ENCODE measurements at regions not wholly inside any gene's neighbourhood (a gene's known extent, or its start where the extent isn't known, plus 50 kb on each side); places are given as distances from the start of the nearest gene placed in this dataset.
A peak's percentile ranks its signal among the peaks of the same experiment; 100 is the strongest.

DNA sequence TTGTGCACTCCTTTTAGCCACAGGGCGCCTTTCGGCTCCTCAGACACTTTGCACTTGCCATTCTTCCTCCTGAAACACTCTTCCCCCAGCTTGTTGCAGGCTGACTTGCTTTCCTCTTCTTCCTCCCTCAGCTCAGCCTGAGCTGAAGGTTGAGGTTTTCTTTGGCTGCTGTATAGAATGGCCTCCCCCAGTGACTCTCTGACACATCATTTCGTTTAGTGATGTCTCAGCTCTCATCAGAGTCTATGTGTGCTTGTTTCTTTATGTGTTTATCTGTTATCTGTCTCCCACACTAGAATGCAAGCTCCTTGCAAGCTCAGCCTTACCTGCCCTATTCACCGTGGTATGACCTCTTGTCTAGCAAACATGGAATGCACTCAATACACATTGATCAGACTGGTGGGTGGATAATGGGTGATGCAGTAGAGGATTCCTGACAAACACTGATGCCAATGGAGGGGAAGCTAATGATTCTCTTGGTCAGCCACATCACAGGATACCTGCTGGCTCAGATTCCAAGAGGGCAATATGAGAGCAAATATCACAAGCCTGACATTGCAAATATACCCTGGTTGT lies 112.9 kb upstream of the STC2 start:
- no peaks in the 10 kb centered on the region for H3K4me1 Mint-ChIP-seq
- CTCF ChIA-PET, result no interaction called here
- Histone ChIP-seq H3K27ac (ENCODE audit: low read depth, low read length) (no peak overlapping the region), H3K4me3 (ENCODE audit: low read length) (no peak overlapping the region), H3K9me3 (ENCODE audit: low read length) (no peaks in the 10 kb centered on the region), H3K27me3 (ENCODE audit: insufficient read depth, low read length, poor library complexity, severe bottlenecking) (no peaks in the 10 kb centered on the region), H3K4me1 (ENCODE audit: insufficient read depth, low read length) (no peaks in the 10 kb centered on the region), H3K36me3 (ENCODE audit: insufficient read depth, low read length) (no peaks in the 10 kb centered on the region)
- H3K27me3 Mint-ChIP-seq, result peaks cover 4 to 10% of the 10 kb centered on the region in 2 donors
- no peak for DNase-seq
- H3K9me3 Mint-ChIP-seq, result no peaks in the 10 kb centered on the region
- no peak overlapping the region for H3K4me3 Mint-ChIP-seq
- H3K36me3 Mint-ChIP-seq, result no peaks in the 10 kb centered on the region
- POLR2A ChIA-PET, result no interaction called here
- no peak overlapping the region for H3K27ac Mint-ChIP-seq

DNA sequence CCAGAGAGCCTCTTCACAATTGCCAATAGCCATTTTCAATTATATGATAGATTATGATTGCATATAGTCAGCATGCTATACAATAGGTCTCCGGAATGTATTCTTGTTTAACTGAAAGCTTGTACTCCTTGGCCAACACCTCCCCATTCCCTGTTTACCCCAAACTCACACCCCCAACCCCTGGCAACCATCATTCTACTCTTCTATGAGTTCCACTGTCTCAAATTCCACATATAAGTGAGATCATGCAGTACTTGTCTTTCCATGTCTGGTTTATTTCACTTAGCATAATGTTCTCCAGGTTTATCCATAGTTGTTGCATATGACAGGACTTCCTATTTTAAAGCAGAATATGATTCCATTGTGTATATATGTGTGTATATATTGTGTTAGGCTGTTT lies 110.7 kb upstream of the STC2 start:
- Mint-ChIP-seq H3K9me3 (no peaks in the 10 kb centered on the region), H3K27me3 (peaks cover 5 to 20% of the 10 kb centered on the region in 2 donors), H3K27ac (no peak overlapping the region), H3K4me3 (no peak overlapping the region), H3K4me1 (no peaks in the 10 kb centered on the region), H3K36me3 (no peaks in the 10 kb centered on the region)
- Histone ChIP-seq H3K4me3 (ENCODE audit: low read length) (no peak overlapping the region), H3K27me3 (ENCODE audit: insufficient read depth, low read length, poor library complexity, severe bottlenecking) (no peaks in the 10 kb centered on the region), H3K9me3 (ENCODE audit: low read length) (no peaks in the 10 kb centered on the region), H3K4me1 (ENCODE audit: insufficient read depth, low read length) (no peaks in the 10 kb centered on the region), H3K27ac (ENCODE audit: low read depth, low read length) (no peak overlapping the region), H3K36me3 (ENCODE audit: insufficient read depth, low read length) (no peaks in the 10 kb centered on the region)
- no peak for DNase-seq
- CTCF ChIA-PET, result no interaction called here
- POLR2A ChIA-PET, result no interaction called here

DNA sequence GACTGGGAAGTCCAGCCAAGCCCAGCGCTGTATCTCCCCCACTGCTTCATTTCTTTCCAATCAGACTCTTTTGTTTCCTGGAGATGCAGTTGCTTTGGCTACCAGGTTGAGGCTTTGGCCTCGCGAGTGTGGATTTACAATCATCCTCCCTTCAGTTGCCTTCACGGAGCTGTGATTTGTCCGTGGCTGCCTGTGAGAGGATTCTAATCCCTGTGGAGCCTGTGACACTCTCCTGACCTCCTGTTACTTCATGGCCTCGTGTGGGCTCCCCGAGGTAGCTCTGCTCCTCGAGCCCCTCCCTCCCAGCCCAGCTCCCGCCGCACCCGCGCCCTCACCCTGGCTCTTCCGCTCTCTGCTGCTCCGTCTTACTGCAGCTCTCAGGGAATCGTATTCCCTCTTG lies 107.2 kb upstream of the STC2 start:
- Histone ChIP-seq H3K4me1 (ENCODE audit: insufficient read depth, low read length) (no peaks in the 10 kb centered on the region), H3K27me3 (ENCODE audit: insufficient read depth, low read length, poor library complexity, severe bottlenecking) (no peaks in the 10 kb centered on the region), H3K4me3 (ENCODE audit: low read length) (no peak overlapping the region), H3K36me3 (ENCODE audit: insufficient read depth, low read length) (no peaks in the 10 kb centered on the region), H3K27ac (ENCODE audit: low read depth, low read length) (no peak overlapping the region), H3K9me3 (ENCODE audit: low read length) (no peaks in the 10 kb centered on the region)
- Mint-ChIP-seq H3K36me3 (no peaks in the 10 kb centered on the region), H3K9me3 (peaks cover 0 to 2% (median 0%) of the 10 kb centered on the region in 5 donors), H3K4me3 (no peak overlapping the region), H3K4me1 (no peaks in the 10 kb centered on the region), H3K27me3 (peaks cover 6 to 25% of the 10 kb centered on the region in 2 donors), H3K27ac (no peak overlapping the region)
- ChIA-PET CTCF (no interaction called here), POLR2A (no interaction called here)
- no peak for DNase-seq

DNA sequence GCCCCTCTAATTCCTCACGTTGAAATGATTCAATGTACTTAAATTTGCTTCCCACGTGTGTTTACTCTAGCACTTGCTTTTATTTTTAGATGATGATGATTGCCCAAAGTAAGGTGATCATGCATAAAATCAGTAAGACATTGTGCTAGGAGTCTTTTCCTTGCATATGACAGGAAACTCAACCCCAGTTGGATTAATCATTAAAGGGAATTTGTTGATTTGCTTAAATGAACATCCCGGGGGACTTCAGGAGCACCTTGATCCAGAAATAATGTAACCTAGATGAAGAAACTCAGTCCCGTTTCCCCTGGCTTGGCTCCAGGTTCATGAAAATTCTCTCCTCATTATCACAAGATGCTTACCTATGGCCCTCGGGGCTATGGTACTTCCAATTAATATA lies 106.1 kb upstream of the STC2 start:
- H3K9me3 ChIP-seq (ENCODE audit: low read length), result no peaks in the 10 kb centered on the region
- no peak overlapping the region for H3K4me3 ChIP-seq (ENCODE audit: low read length)
- Mint-ChIP-seq H3K4me3 (no peak overlapping the region), H3K27ac (no peak overlapping the region), H3K9me3 (peaks cover 0 to 2% (median 0%) of the 10 kb centered on the region in 5 donors), H3K4me1 (no peaks in the 10 kb centered on the region), H3K36me3 (no peaks in the 10 kb centered on the region), H3K27me3 (peaks cover 6 to 20% of the 10 kb centered on the region in 2 donors)
- H3K27me3 ChIP-seq (ENCODE audit: insufficient read depth, low read length, poor library complexity, severe bottlenecking), result no peaks in the 10 kb centered on the region
- DNase-seq, result no peak
- CTCF ChIA-PET, result no interaction called here
- POLR2A ChIA-PET, result no interaction called here
- no peaks in the 10 kb centered on the region for H3K4me1 ChIP-seq (ENCODE audit: insufficient read depth, low read length)
- H3K36me3 ChIP-seq (ENCODE audit: insufficient read depth, low read length), result no peaks in the 10 kb centered on the region
- no peak overlapping the region for H3K27ac ChIP-seq (ENCODE audit: low read depth, low read length)

DNA sequence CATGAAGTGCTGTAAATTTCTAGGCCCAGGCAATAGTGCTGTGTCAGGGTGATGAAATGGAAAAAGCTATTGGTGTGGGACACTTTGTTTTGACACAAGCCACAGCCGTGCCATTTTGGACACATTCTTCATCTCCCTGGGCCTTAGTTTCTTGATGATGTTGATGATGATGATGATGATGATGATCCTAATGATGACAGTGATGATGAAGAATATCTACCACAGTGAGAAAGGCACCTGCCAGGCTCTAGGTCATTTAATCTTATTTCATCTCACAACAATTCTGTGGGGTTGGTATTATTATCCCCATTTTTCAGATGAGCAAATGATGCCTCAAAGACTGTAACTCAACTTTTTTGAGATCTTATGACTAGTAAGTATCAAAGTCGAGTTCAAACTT lies 102.2 kb upstream of the STC2 start:
- Histone ChIP-seq H3K27ac (ENCODE audit: low read depth, low read length) (no peak overlapping the region), H3K4me3 (ENCODE audit: low read length) (no peak overlapping the region), H3K9me3 (ENCODE audit: low read length) (no peaks in the 10 kb centered on the region), H3K4me1 (ENCODE audit: insufficient read depth, low read length) (no peaks in the 10 kb centered on the region), H3K36me3 (ENCODE audit: insufficient read depth, low read length) (no peaks in the 10 kb centered on the region), H3K27me3 (ENCODE audit: insufficient read depth, low read length, poor library complexity, severe bottlenecking) (no peaks in the 10 kb centered on the region)
- H3K4me1 Mint-ChIP-seq, result no peaks in the 10 kb centered on the region
- CTCF ChIA-PET, result no interaction called here
- H3K9me3 Mint-ChIP-seq, result peaks cover 0 to 2% (median 0%) of the 10 kb centered on the region in 5 donors
- H3K27me3 Mint-ChIP-seq, result peaks cover 8 to 13% of the 10 kb centered on the region in 2 donors
- DNase-seq, result no peak
- no peak overlapping the region for H3K27ac Mint-ChIP-seq
- POLR2A ChIA-PET, result no interaction called here
- no peak overlapping the region for H3K4me3 Mint-ChIP-seq
- H3K36me3 Mint-ChIP-seq, result no peaks in the 10 kb centered on the region

DNA sequence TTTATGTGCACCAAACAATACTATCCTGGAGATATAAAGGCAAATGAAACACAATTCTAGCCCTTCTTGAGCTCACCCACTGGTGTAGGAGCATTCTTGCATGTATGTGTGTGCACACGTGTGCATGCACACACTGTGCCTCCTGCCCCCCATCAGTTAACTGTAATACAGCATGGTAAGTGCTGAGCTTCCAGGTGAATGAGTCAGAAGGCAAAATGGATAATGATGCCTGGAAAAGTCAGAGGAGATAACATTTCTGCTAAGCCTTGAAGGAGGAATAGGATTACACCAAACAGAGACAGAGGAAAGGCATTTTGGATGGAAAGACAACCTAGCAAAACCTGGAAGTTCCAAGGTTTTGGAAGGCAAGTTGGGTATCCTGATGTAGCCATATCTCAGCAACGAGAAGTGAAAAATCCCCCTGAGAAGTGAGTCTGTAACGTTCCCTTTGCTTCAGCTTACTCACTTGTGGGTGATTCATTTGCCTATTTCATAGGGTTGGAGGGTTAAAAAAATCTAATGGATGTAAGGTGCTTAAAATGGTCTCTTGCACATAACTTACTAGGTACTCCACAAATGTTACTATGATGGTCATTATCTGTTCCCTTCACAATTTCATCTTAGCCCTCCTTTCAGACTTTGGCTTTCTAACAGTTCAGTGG lies 101.4 kb upstream of the STC2 start:
- ChIA-PET CTCF (no interaction called here), POLR2A (no interaction called here)
- Mint-ChIP-seq H3K36me3 (peaks cover 0 to 3% (median 0%) of the 10 kb centered on the region in 3 donors), H3K4me3 (no peak overlapping the region), H3K9me3 (peaks cover 0 to 5% (median 3%) of the 10 kb centered on the region in 5 donors), H3K27me3 (peaks cover 11 to 13% of the 10 kb centered on the region in 2 donors), H3K27ac (no peak overlapping the region), H3K4me1 (no peaks in the 10 kb centered on the region)
- H3K9me3 ChIP-seq (ENCODE audit: low read length), result no peaks in the 10 kb centered on the region
- no peak overlapping the region for H3K27ac ChIP-seq (ENCODE audit: low read depth, low read length)
- H3K4me3 ChIP-seq (ENCODE audit: low read length), result no peak overlapping the region
- H3K4me1 ChIP-seq (ENCODE audit: insufficient read depth, low read length), result no peaks in the 10 kb centered on the region
- no peak for DNase-seq
- H3K27me3 ChIP-seq (ENCODE audit: insufficient read depth, low read length, poor library complexity, severe bottlenecking), result no peaks in the 10 kb centered on the region
- no peaks in the 10 kb centered on the region for H3K36me3 ChIP-seq (ENCODE audit: insufficient read depth, low read length)

DNA sequence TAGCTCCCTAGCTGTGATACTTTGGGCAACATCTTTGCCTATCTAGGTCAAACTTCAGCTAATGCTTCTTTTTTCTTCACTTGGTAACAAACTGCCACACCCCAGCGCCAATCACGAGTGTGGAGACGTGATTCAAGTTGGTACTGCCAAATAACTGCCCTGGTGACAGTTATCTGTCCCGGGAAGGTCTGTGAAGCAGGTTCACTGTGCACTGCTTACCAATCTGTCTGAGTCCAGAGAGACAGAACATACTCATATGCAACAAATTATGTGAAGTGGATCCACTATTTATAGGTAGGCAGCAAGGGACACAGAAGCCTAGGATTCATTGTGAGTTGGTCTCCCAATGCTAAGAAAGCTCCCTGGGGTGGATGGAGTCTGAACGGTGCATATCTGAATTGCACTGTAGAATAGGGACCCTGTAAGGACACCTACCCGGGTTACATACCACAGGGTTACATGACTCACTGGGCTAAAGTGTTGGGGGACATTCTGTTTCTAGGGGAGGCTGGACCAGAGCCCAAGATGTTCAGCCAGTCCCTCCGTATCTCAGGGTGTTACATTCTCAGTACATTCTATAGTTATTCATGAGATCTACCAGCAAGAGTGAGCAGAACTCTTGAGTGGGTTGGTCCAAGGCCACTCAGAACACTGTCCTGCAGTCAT lies 95.4 kb upstream of the STC2 start:
- peaks cover 3 to 8% of the 10 kb centered on the region in 2 donors for H3K27me3 Mint-ChIP-seq
- H3K27ac Mint-ChIP-seq, result no peak overlapping the region
- Histone ChIP-seq H3K9me3 (ENCODE audit: low read length) (no peaks in the 10 kb centered on the region), H3K4me3 (ENCODE audit: low read length) (no peak overlapping the region), H3K27ac (ENCODE audit: low read depth, low read length) (no peak overlapping the region), H3K4me1 (ENCODE audit: insufficient read depth, low read length) (no peaks in the 10 kb centered on the region), H3K36me3 (ENCODE audit: insufficient read depth, low read length) (no peaks in the 10 kb centered on the region), H3K27me3 (ENCODE audit: insufficient read depth, low read length, poor library complexity, severe bottlenecking) (no peaks in the 10 kb centered on the region)
- DNase-seq, result no peak
- peaks cover 0 to 3% (median 0%) of the 10 kb centered on the region in 3 donors for H3K36me3 Mint-ChIP-seq
- no peaks in the 10 kb centered on the region for H3K4me1 Mint-ChIP-seq
- CTCF ChIA-PET, result no interaction called here
- H3K4me3 Mint-ChIP-seq, result no peak overlapping the region
- POLR2A ChIA-PET, result no interaction called here
- peaks cover 8 to 14% (median 9%) of the 10 kb centered on the region in 5 donors for H3K9me3 Mint-ChIP-seq

DNA sequence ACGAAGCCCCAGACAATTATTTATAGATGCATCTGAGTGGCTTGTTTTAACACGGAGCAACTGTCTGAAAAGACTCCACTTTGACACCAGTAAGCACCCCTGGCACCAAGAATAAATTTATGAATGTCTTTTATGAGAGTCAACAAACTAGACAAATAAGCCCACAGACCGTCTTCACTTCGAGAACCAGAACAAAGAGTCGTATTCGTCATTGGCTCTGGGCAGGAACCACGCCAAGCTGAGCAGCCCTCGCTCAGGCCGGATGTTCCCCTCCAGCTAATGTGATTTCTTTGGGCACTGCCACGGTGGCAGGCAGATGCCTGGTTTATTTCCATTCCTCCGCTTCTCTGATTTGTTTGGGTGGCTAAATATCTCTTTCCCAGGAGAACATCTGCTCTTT lies 91.9 kb upstream of the STC2 start:
- peaks cover 9 to 19% (median 13%) of the 10 kb centered on the region in 5 donors for H3K9me3 Mint-ChIP-seq
- ChIA-PET CTCF (no interaction called here), POLR2A (no interaction called here)
- Histone ChIP-seq H3K4me3 (ENCODE audit: low read length) (no peak overlapping the region), H3K9me3 (ENCODE audit: low read length) (no peaks in the 10 kb centered on the region), H3K27ac (ENCODE audit: low read depth, low read length) (no peak overlapping the region), H3K36me3 (ENCODE audit: insufficient read depth, low read length) (no peaks in the 10 kb centered on the region), H3K27me3 (ENCODE audit: insufficient read depth, low read length, poor library complexity, severe bottlenecking) (no peaks in the 10 kb centered on the region), H3K4me1 (ENCODE audit: insufficient read depth, low read length) (no peaks in the 10 kb centered on the region)
- peaks cover 4 to 5% of the 10 kb centered on the region in 2 donors for H3K27me3 Mint-ChIP-seq
- H3K4me1 Mint-ChIP-seq, result no peaks in the 10 kb centered on the region
- peak overlapping the region in 1 of 8 donors; percentile 15 for H3K27ac Mint-ChIP-seq
- H3K4me3 Mint-ChIP-seq, result no peak overlapping the region
- peaks cover 0 to 2% (median 0%) of the 10 kb centered on the region in 3 donors for H3K36me3 Mint-ChIP-seq
- no peak for DNase-seq

Data from CD8-positive, alpha-beta memory T cell (primary cell).